Panc1 (cell line): ENCODE measurements at regions not wholly inside any gene's neighbourhood (a gene's known extent, or its start where the extent isn't known, plus 50 kb on each side); places are given as distances from the start of the nearest gene placed in this dataset.

Experiments
- ATAC-seq: fragments of 200-7000 bp; cut with Tn5 transposase; 2 replicates; pipeline ENCODE4 v1.9.1; 2020; ENCODE audit warnings: mild to moderate bottlenecking, moderate library complexity
- BruUV-seq: library from RNA; stranded (reverse); fragments of 400-500 nt; replicated peaks from 2 replicates; lab custom pipeline; 2021; lab: Mats Ljungman, UMichigan
- CTCF ChIA-PET: fragments of 300-600 bp; sonication (Branson Sonifier 250); formaldehyde crosslinking; loops from one replicate; lab custom pipeline; 2022; ENCODE audit warnings: antibody characterized with exemption; lab: Charles Lee
- POLR2A ChIA-PET: fragments of 300-600 bp; sonication (Branson Sonifier 250); formaldehyde crosslinking; loops from one replicate; lab custom pipeline; 2022; ENCODE audit warnings: antibody characterized with exemption; lab: Charles Lee
- DNase-seq: peaks from one replicate; pipeline ENCODE4 v3.0.0-alpha.2; 2010; ENCODE audit warnings: low read depth, low spot score
- H3K27ac ChIP-seq: 2 replicates; pipeline ENCODE4 v1.5.1; 2011; ENCODE audit warnings: mild to moderate bottlenecking, low read length, inconsistent platforms
- H3K27me3 ChIP-seq: fragments of 200-500 bp; sonication (Bioruptor generic); 2 replicates; pipeline ENCODE4 v1.6.0; 2014; ENCODE audit warnings: low read length, inconsistent platforms; ENCODE audit not compliant: control insufficient read depth, insufficient read depth
- H3K36me3 ChIP-seq: fragments of 200-500 bp; sonication (Bioruptor generic); 2 replicates; pipeline ENCODE4 v1.5.1; 2014; ENCODE audit warnings: inconsistent platforms, mild to moderate bottlenecking, low read length, moderate library complexity; ENCODE audit not compliant: control insufficient read depth, insufficient read depth
- H3K4me1 ChIP-seq: 2 replicates; pipeline ENCODE4 v1.5.1; 2011; ENCODE audit warnings: inconsistent platforms, mild to moderate bottlenecking, low read length, moderate library complexity; ENCODE audit not compliant: control insufficient read depth, insufficient read depth
- H3K4me3 ChIP-seq, 2 experiments: 2 replicates each; pipeline ENCODE4 v1.5.1; 2011 to 2012; ENCODE audit warnings: low read depth in 2 of 2, low read length in 2 of 2, mild to moderate bottlenecking in 2 of 2, inconsistent platforms in 1 of 2, moderate library complexity in 1 of 2
- H3K9me3 ChIP-seq: fragments of 200-500 bp; sonication (Bioruptor generic); 2 replicates; pipeline ENCODE4 v1.5.1; 2014; ENCODE audit warnings: low read depth, mild to moderate bottlenecking, inconsistent platforms, low read length, moderate library complexity; ENCODE audit not compliant: control insufficient read depth, insufficient read depth
- CTCF ChIP-seq: fragments of 450-650 bp; IDR thresholded peaks from 2 replicates; pipeline ENCODE4 v1.5.1; 2017; ENCODE audit warnings: mild to moderate bottlenecking
- POLR2AphosphoS5 ChIP-seq: IDR thresholded peaks from 2 replicates; pipeline ENCODE4 v1.6.1; 2012; ENCODE audit warnings: mild to moderate bottlenecking, low read depth, low read length, moderate library complexity
- REST ChIP-seq, 2 experiments: IDR thresholded peaks; 2 replicates each; pipeline ENCODE4 v1.6.1; 2011 to 2012; ENCODE audit warnings: low read depth in 2 of 2, control low read depth in 1 of 2, low read length in 1 of 2, mild to moderate bottlenecking in 1 of 2, moderate library complexity in 1 of 2; ENCODE audit not compliant: insufficient read depth in 1 of 2
- SIN3A ChIP-seq: IDR thresholded peaks from 2 replicates; pipeline ENCODE4 v1.6.1; 2012; ENCODE audit warnings: low read depth, mild to moderate bottlenecking, low read length, moderate library complexity, borderline replicate concordance; ENCODE audit not compliant: insufficient read depth
- TCF7L2 ChIP-seq: IDR thresholded peaks from 2 replicates; pipeline ENCODE4 v1.6.1; 2011; ENCODE audit warnings: mild to moderate bottlenecking, low read depth, low read length, inconsistent platforms
- in situ Hi-C: cut with HindIII; loops from 2 replicates; pipeline ENCODE4 v1.10.0; 2016; ENCODE audit warnings: low sequenced_read_pairs, low pct_unique_long_range_greater_than_20kb
- intact Hi-C: fragments of 100-400 bp; cut with micrococcal nuclease; formaldehyde crosslinking; loops from one replicate; pipeline ENCODE4 v1.10.0; 2022; ENCODE audit not compliant: unreplicated experiment

GRCh38 chr13:87779426-87779825 lies 108.3 kb downstream of the SLITRK5 start:
- no peaks in the 10 kb centered on the region for H3K36me3 ChIP-seq
- H3K4me3 ChIP-seq: no peak overlapping the region
- no peaks in the 10 kb centered on the region for H3K9me3 ChIP-seq
- no peak for TF ChIP-seq CTCF
- H3K27ac ChIP-seq: no peak overlapping the region
- ChIA-PET POLR2A (interaction anchor here (0.6 to 0.9 kb wide), 2 partner anchors 51 to 253 kb away, joined by 3 read pairs; no protein-coding TSS in a partner anchor), CTCF (no interaction called here)
- no peak for ATAC-seq
- BruUV-seq: no TSS peak
- in situ Hi-C loops (no loop called here), intact Hi-C loops (no loop called here)
- H3K27me3 ChIP-seq: no peaks in the 10 kb centered on the region
- H3K4me1 ChIP-seq: no peaks in the 10 kb centered on the region
- no peak for DNase-seq

- ATAC-seq: no peak
- POLR2A ChIA-PET: no interaction called here
- intact Hi-C loops: no loop called here
Observed at GRCh38 chr13:87783366-87783765, 112.2 kb downstream of the SLITRK5 start.

More at GRCh38 chr13:87783366-87783765, 112.2 kb downstream of the SLITRK5 start:
- no peaks in the 10 kb centered on the region for H3K4me1 ChIP-seq
- CTCF ChIA-PET: no interaction called here
- BruUV-seq: no TSS peak
- H3K9me3 ChIP-seq: no peaks in the 10 kb centered on the region
- H3K27ac ChIP-seq: no peak overlapping the region
- no peaks in the 10 kb centered on the region for H3K27me3 ChIP-seq
- no peak for TF ChIP-seq SIN3A
- TF ChIP-seq POLR2AphosphoS5: no peak
- TF ChIP-seq TCF7L2: no peak
- TF ChIP-seq REST (IDR thresholded peaks at IDR 0.05; ENCODE audit: insufficient read depth in 1 of 2, low read depth in 2 of 2, low read length in 1 of 2): no peak
- TF ChIP-seq CTCF: no peak
- in situ Hi-C loops: no loop called here
- H3K4me3 ChIP-seq: no peak overlapping the region
- H3K36me3 ChIP-seq: no peaks in the 10 kb centered on the region
- no peak for DNase-seq
